HepG2 (cell line): ENCODE measurements at regions not wholly inside any gene's neighbourhood (a gene's known extent, or its start where the extent isn't known, plus 50 kb on each side); places are given as distances from the start of the nearest gene placed in this dataset.

Experiments used
- CSRNP2 ChIP-seq: sonication (generic); formaldehyde crosslinking; conservative IDR thresholded peaks from 2 replicates; pipeline ENCODE4 v1.8.0; 2022; ENCODE audit warnings: low read depth, missing genetic modification reagents
- FOXO1 ChIP-seq: sonication (generic); formaldehyde crosslinking; IDR thresholded peaks from 2 replicates; pipeline ENCODE4 v1.4.0; 2020; ENCODE audit warnings: missing genetic modification reagents
- HHEX ChIP-seq: IDR thresholded peaks from 2 replicates; pipeline ENCODE4 v1.6.1; 2016; ENCODE audit warnings: control low read depth
- HINFP ChIP-seq: sonication (generic); formaldehyde crosslinking; IDR thresholded peaks from 2 replicates; pipeline ENCODE4 v1.4.0; 2020; ENCODE audit warnings: low read depth, mild to moderate bottlenecking, missing genetic modification reagents
- LBX2 ChIP-seq: sonication (generic); formaldehyde crosslinking; IDR thresholded peaks from 2 replicates; pipeline ENCODE4 v1.5.0; 2020; ENCODE audit warnings: missing genetic modification reagents, mild to moderate bottlenecking, borderline replicate concordance
- MAF1 ChIP-seq: sonication (generic); formaldehyde crosslinking; IDR thresholded peaks from 2 replicates; pipeline ENCODE4 v1.5.0; 2020; ENCODE audit warnings: missing genetic modification reagents, borderline replicate concordance
- MED13 ChIP-seq: sonication (generic); formaldehyde crosslinking; IDR thresholded peaks from 2 replicates; pipeline ENCODE4 v1.5.0; 2020; ENCODE audit warnings: missing genetic modification reagents
- NR2F1 ChIP-seq, 2 experiments: fragments of 450-650 bp in 1 of 2; formaldehyde crosslinking in 1 of 2; IDR thresholded peaks; 2 replicates each; pipeline versions ENCODE4 v1.5.0 to v1.6.1; 2016 to 2020; ENCODE audit warnings: mild to moderate bottlenecking in 1 of 2, missing compliant biosample characterization in 1 of 2, missing genetic modification reagents in 1 of 2, moderate library complexity in 1 of 2
- SMAD3 ChIP-seq: sonication (generic); formaldehyde crosslinking; IDR thresholded peaks from 2 replicates; pipeline ENCODE4 v1.4.0; 2020; ENCODE audit warnings: missing genetic modification reagents
- SNAPC4 ChIP-seq: sonication (generic); formaldehyde crosslinking; IDR thresholded peaks from 2 replicates; pipeline ENCODE4 v1.4.0; 2020; ENCODE audit warnings: mild to moderate bottlenecking, missing genetic modification reagents
- TFE3 ChIP-seq: IDR thresholded peaks from 2 replicates; pipeline ENCODE4 v1.6.1; 2016
- ZNF281 ChIP-seq: sonication (generic); formaldehyde crosslinking; IDR thresholded peaks from 2 replicates; pipeline ENCODE4 v1.4.0; 2020; ENCODE audit warnings: missing genetic modification reagents, borderline replicate concordance
- ZNF574 ChIP-seq: sonication (generic); formaldehyde crosslinking; IDR thresholded peaks from 2 replicates; pipeline ENCODE4 v1.4.0; 2020; ENCODE audit warnings: missing genetic modification reagents

GRCh38 chr1:67534627-67535065 is 104.4 kb upstream of the SERBP1 start (continued):
- TF ChIP-seq FOXO1, result peak; percentile 95
- no peak for TF ChIP-seq SNAPC4
- 0 out of 2 replicates have a peak, but pooled peaks have one; percentile 59 for TF ChIP-seq MAF1 (CRISPR knock-in tag)
- peak; percentile 55; the same call in 1 of the 2 replicates for TF ChIP-seq ZNF574 (CRISPR knock-in tag)
- TF ChIP-seq HHEX (CRISPR knock-in tag), result peak; percentile 99
- 0 out of 2 replicates have a peak, but pooled peaks have one; percentile 65 for TF ChIP-seq HINFP
- no peak for TF ChIP-seq LBX2 (CRISPR knock-in tag)
- TF ChIP-seq SMAD3 (CRISPR knock-in tag), result peak; percentile 98
- TF ChIP-seq NR2F1 (CRISPR knock-in tag; IDR thresholded peaks at IDR 0.05), result peak; percentile 96 to 100
- peak; percentile 75; the same call in 1 of the 2 replicates for TF ChIP-seq ZNF281 (CRISPR knock-in tag)
- TF ChIP-seq MED13 (CRISPR knock-in tag), result peak; percentile 97
- peak; percentile 87 for TF ChIP-seq TFE3 (CRISPR knock-in tag)
- TF ChIP-seq CSRNP2 (CRISPR knock-in tag), result no peak
